Inferior parietal cortex (tissue), 1 donor: ENCODE measurements at regions not wholly inside any gene's neighbourhood (a gene's known extent, or its start where the extent isn't known, plus 50 kb on each side); places are given as distances from the start of the nearest gene placed in this dataset.

ENCODE experiments used
- DNase-seq: peaks from one replicate; pipeline ENCODE4 v3.0.0-alpha.2; 2016; ENCODE audit errors: extremely low spot score

DNA sequence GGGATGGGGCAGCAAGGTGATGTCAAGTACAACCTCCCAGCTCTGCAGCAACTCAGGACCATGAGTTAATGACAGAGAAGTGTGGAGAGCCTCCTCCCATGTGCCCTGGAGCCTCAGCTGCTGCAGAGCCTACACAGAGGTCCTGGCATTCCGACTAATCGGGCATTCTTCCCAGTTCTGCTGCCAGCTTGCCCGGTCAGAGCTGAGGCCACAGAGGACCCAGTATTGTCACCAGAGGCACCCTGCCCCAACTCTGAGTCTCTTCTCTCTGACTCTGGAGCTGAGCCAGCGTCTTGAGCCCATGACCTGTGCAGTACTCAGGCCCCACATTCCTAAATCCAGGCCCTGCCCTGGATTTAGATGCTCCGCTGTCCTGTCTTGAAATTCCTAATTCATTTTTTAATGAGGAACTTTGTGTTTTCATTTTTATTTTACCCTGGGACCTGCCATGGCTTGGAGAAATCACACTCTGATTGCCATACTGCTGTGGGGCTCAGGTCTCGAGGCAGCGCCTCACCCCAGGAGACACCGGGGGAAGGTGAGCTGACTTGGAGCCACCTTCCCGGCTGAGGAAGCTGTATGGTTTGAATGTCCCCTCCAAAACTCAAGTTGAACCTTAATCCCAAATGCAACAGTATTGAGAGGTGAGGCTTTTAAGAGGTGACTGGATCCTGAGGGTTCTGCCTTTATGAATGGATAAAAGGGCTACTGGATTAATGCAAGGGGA is 144.9 kb upstream of the ZNF507 start:
- DNase-seq, result peak; percentile 16

DNA sequence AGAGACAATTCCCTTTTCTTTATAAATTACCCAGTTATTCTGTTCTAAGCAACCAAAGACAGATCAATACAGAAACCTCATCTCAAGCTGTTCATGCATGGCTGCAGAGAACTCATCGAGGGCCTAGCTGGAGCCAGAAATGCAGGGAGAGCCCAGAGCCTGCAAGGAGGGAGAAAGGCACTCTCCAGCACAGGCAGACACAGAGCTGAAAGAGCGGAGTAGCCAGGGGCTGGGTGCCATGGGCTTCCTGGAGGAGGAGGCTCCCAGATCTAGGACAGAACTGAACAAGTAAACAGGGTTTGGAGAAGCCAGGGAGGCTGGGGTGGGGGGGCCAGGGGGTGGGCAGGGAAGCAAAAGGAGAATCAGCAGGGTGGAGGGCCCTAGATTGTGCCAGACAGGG is 144.2 kb upstream of the ZNF507 start:
- no peak for DNase-seq

DNA sequence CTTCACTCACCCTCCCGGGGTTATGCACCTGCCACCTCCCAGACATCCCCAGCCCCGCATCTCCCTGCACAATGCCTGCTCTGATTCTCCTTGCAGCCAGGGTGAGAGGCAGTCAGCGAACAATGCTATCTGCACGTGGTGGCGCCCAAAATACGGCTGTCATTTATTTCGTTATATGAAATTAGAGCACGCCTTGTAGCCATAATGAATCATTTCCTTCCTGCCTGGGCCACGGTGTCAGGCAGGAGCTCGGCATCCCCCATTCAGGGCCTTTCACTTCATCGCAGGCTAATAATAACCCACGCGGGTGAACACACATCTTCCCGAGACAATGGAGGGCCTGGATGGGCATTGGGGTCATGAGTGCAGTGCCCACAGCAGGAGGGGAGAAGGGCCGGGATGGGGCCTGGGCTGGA is 143.8 kb upstream of the ZNF507 start:
- DNase-seq, result no peak

DNA sequence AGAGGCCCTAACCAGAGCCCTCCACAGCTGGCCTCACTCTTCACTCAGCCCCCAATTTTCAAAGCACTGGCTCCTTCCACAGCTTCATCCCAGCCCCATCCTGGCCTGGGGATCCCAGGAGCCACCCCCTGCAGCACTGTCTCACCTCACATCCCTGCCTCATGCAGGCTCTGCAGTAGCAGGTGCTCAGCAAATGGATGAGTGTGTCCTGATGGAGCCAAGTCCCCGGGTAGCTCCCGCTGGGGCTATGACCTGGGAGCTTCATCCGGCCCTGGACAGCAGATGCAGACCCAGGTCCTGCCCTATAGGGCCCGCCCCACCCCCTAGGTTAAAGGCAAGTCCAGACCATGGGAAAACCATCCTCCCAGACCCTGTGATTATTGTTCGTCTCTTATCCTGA is 143.2 kb upstream of the ZNF507 start:
- no peak for DNase-seq

DNA sequence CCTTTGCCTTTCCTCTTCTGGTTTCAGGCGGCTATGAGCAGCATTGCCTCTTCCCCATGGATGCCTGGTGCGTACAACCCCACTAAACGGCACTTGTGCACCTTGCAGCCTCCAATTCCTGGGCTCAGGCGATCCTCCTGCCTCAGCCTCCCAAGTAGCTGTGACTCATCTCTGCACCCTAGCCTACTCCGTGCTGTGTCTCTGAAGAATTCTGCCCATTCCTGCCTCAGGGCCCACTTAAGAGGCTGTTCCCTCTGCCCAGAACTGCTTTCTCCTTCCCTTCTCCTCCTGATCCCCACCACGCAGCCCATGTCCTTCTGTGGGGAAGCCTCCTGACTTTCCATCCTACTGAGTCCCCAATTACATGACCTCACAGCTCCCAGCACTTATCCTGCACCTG is 142.2 kb upstream of the ZNF507 start:
- no peak for DNase-seq

DNA sequence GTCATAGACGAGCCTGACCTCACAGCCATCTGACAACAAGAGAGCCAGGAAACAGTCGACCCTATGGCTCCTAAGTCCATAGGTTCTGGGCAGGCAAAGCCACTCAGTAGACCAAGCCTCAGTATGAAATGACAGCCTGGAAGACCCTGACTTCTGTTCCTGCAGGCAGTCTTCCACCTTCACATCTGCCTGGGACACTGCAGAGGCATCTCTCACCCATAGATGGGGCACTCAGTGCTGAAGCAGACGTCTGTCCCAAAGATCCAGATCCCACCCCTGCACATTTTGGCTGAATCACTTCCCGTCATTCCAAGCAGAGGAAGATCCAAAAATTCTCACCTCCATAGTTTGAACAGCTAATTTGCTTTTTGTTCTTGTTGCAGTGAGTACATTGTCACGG is 139.3 kb upstream of the ZNF507 start:
- DNase-seq, result no peak

DNA sequence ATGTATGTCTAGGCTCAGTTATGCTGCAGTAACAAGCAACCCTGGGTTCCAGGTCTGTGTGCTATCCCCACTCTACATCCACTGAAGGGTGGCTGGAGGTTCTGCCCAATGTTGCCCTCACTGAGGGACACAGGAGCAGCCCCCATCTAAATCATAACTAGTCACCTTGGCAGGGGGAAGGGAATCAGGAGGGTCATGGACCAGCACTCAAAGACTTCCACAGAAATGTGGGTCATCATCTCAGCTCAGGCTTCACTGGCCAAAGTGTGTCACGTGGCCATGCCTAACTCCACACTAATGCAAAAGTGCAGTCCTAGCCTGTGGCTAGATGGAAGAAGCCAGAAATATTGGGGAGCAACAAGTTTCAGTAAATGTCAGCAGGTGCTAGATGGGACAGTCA is 137.3 kb upstream of the ZNF507 start:
- no peak for DNase-seq

DNA sequence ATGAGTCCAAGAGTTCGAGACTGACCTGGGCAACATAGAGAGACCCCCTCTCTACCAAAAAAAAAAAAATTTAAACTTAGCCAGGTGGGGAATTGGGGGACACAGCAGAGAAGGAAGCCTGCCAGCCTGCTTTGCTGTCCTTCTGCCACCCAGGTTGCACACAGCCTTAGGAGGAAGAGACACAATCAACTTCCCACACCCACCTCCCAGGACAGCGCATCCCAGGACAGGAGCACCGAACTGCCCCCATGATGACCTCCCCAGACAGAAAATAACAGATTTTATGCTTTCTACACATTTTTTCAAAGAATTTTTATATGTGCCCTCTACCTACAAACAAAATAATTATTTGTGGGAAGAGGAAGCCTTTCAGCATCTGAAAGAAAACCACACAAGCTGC is 126.0 kb upstream of the ZNF507 start:
- no peak for DNase-seq

DNA sequence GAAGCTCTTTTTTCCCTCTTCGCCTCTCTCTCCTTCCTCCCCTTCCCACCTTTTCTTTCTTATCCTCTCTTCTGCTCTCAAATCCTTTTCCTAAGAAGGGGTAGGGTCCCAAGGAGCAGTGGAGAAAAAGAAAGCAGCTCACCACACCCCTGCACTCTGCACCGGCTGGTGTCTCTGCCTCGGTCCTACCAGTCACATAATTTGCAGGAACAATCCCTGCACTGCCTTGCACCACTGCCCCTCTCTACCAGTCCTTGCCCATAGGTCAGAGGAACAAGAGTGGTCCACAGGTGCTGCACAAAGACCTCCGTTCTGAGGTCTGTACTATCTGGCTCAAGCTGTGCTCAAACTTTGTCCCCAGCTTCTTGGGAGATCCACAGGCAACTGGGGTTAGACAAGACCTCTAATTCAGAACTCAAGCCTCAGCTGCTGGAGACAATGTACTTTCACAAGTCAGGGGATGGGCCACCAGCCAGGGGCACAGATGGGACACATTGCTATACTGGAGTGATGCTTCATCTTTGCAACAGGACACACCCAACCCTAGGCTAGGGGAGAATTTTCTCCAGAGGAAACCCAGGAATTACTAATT is 125.4 kb upstream of the ZNF507 start:
- DNase-seq, result no peak

DNA sequence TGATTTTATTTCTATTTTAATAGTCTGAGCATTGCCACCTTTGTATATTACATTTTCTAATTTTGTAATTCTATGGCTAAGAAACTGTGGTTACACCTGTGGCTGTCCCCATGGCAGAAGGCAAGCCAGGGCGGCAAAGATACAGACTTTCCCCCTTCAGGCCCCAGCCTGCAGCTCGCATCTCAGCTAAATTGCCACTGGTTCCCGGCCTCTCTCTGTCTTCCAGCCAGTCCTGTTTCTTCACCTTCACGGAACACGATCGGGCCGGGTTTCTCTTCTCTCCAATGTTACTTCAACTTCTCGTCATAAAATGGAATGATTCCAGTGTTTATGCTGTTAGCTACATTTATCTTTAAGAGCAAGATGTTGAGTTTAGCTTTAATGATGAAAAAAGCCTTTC is 124.5 kb upstream of the ZNF507 start:
- no peak for DNase-seq

DNA sequence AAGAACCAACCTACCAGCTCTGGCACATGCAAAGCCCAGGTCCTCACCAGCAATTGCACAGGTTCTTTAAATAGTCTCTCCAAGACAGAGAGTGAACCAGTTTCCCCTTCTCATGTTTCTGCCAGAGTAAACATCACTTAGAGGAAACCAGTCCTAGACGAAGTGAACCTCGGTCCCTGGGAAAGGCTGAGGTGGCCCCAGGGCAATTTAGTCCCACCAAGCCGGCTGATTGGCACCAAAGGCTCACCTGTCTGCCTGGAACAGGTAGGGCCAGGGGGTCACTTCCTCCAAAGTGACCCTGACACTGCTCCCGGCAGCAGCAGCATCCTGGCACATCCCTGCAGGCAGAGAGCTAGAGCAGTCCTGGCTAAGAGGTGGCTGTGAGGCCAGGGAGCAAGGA is 122.9 kb upstream of the ZNF507 start:
- no peak for DNase-seq

DNA sequence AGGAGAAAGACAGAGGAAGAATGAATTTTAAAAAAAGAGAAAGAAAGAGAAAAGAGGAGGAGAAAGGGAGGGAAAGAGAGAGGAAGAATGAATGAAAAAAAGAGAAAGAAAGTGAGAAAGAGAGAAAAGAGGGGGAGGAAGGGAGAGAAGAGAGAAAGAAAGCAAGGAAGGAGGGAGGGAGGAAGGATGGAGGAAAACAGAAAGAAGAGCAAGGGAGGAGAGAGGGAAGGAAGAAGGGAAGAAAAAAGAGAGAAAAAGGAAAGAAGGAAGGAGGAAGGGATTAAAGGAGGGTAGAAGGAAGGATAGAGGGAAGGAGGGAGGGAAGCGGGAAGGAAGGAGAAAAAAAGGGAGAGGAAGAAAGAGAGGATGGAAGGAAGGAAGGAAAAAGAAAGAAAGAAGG is 122.3 kb upstream of the ZNF507 start:
- no peak for DNase-seq

DNA sequence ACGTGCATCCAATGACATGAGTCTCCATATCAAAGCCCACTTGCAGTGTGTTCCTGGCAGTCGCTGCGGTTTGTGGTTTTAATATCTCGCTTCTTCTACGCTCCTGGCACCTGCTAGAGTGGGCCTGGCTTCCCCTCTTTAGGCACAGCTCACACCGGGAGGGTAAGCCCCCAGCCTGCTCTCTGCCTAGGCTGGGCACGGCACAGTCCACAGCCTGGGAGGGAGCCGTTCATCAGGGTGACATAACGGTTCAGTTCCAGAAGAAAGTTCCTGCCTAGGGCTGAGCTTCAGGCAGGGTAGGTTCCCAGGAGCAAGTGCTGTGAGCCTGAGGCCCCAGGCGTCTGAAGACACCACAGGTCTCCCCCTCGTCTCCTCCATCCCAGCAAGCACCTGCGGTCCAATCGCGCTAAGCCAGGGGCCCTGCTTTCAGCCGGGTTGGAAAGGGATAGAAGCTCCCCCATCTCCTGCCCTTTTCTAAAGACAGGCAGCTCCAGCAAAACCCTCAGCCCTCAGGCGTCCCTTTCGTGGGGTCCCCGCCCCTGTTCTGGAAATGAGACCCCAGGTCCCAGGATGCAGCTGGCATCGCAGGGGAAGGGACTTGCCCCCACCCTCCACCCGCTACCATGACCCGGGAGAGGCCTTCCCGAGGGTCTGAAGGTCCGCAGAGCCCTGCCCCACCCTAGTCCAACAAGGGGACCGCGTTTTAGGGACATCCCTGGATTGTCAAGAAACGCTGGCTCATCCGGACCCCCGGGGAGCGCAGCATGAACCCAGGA is 121.6 kb upstream of the ZNF507 start:
- no peak for DNase-seq

DNA sequence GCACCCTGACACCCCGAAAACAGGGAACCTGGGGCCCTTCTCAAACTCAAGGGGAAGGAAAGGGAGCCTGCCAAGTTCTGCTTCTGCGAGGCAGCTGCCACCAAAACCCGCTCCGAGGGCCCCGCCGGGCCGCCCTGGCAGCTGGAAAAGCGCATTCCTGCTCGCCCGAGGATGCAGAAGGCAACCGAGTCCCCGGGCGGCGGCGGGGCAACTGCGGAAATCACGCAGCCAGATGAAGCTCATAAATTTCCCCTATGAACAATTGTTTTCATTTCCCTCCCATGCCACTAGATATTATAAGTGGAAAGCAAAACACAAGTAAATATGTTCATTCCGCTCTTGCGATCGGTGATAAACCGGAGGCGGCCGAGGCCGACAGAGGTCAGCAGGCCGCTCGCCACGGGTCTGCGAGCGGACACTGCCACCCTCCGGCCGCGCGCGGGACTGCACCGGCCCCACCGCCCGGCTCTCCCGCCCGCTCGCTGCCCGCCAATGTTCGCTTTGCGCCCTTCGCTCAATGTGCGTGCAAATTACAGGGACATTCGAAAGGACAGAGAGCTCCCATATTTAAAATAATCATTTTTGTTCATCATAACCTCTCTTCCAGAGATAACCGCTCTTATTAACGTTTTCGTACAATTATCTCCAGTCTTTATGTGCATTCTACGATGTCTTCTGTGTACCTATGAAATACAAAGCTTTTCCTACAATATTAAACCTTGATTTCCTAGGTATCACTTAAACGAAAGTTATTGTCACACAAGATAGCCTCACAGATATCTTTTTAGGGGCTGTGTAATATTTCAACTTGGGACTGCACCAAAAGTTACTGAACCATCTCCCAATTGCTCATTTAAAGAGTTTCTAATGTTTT is 120.8 kb upstream of the ZNF507 start:
- DNase-seq, result peak; percentile 60

DNA sequence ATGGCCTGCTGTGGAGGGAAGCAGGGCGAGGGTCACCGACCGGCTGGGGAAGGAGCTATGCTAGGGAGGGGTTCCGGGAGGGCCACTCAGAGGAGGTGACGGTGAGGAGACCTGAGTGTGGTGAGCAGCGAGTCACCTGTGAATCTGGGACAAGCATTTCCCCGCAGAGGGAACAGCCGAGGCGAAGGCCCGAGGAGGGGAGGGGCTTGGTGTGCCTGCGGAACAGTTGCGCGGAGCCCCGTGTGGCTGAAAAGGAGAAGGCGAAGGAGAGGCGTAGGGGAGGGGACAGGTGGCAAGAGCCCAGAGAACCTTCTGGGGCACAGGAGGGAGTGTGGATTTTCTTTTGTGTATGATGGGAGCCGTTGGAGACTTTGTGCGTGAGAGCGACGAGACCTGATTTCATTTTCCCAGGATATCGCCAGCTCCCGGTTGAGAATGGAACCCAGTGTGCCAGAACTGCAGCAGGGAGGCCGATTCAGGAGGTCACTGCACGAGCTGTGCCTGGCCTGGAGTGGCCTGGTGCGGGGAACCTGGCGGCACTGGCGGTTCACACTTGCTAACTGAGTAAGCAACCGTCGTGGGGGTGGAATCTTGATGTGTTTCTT is 117.7 kb upstream of the ZNF507 start:
- DNase-seq, result no peak

DNA sequence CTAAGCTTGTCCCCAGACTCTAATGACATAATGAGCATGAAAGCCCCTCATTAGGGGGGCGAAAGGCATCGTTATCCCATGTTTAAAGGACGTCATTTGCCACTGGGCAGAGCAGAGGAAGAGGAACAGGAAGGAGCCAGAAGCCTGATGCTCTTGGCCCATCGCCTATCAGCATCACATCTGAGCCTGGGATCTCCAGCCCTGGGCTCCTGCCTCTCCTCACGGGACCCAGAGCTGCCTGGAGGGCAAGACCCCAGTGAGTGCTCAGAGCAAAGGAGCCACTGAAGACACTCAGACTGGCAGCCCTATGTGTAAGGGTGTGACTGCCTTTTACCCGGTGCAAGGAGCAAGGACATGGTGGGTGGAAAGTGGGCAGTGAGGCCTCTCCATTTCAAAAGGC is 115.0 kb upstream of the ZNF507 start:
- no peak for DNase-seq

DNA sequence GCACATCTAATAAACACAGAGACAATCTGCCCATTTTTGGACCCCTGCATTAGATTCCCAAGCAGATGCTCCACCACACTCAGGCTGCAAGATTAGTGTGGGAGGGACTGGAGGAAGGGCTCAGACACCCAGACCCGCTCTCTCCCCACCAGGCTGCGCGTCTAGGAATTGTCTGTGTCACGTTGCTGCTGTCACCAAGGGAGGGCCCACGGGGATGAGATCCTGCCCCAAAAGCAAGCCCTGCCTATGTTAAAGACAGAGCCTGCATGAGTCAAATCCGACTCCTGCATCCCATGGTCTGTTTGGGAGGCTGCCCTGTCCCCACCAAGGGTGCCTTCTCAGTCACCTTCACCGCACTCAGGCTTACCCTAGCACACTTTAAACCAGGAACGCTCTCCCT is 114.4 kb upstream of the ZNF507 start:
- DNase-seq, result no peak

DNA sequence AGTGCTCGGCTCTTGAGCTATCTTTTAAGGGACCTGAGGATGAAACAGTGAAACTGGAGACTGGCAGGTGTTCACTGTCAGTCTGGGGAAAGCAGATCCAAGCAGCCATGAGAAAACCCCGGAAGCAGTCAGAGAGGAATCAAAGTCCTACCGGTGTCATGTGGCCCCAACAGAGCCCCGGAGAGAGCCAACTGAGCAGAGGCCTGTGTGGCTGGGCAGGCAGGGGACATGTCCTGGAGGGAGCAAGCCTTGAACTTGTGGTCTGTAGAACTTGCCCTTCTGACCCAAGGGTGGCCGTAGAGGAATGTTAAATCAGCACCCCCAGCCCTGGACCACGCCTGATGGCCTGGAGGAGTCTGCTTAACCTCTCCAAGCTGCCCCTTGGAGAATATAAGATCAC is 113.7 kb upstream of the ZNF507 start:
- no peak for DNase-seq

DNA sequence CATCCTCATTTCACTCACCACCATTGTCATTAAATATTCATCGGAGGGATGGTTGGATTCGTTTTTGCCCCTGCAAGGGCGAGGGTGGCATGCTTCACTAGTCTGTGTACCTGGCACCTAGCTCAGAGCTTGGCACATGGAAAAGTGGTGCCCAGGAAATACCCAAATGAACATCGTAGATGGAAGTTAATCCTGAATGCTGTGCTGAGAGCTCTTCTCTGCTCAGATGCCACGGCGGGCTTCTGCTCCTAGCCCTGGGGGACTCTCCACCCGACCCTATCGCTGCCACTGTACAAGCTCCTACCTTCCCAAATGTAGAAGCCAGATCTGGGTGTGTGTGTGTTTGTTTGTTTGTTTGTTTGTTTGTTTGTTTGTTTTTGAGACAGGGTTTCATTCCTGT is 113.0 kb upstream of the ZNF507 start:
- no peak for DNase-seq

DNA sequence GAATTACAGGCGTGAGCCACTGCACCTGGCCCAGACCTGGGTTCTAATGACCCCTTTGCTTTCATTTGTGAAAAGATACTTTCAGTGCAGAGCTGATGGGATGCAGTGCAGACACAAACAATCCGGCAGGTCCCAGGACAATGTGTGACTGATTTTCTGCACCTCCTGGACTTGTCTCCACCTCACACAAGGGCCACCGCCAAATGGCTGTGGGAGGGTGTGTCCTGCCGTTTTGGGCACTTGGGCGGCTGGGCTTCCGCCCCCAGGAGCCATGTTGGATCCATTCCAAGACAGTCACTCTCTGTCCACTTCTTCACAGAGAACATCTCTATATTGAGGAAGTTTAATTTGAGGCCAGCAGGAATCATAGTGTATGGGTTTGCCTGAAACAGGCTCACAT is 112.3 kb upstream of the ZNF507 start:
- DNase-seq, result no peak

DNA sequence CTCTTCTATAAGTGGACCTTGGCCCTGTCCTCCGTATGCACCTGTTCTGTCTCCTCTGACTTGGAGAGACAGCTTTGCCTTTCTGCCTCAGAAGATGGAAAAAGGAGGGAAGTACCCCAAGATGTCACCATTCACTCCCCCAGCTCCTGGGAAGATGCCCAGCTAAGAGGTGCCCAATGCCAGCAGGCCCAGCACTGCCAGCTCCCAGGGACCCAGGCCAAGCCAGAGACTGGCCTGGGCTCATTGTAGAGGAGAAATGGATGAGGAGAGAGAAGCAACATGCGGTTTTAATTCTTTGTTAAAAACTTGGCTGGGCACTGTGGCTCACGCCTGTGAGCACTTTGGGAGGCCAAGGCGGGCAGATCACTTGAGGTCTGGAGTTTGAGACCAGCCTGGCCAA is 111.5 kb upstream of the ZNF507 start:
- no peak for DNase-seq
